GM06990 (cell line): ENCODE measurements at regions not wholly inside any gene's neighbourhood (a gene's known extent, or its start where the extent isn't known, plus 50 kb on each side); places are given as distances from the start of the nearest gene placed in this dataset.

Source experiments
- DNase-seq: peaks from one replicate; pipeline ENCODE4 v3.0.0-alpha.2; 2011; ENCODE audit not compliant: insufficient read length; ENCODE audit errors: extremely low read depth
- H3K27me3 ChIP-seq: replicated peaks from 2 replicates; pipeline ENCODE4 v1.6.0; 2011; ENCODE audit warnings: low read length; ENCODE audit not compliant: control insufficient read depth, insufficient read depth
- H3K36me3 ChIP-seq: 2 replicates; pipeline ENCODE4 v1.5.1; 2011; ENCODE audit warnings: low read length; ENCODE audit not compliant: control insufficient read depth, insufficient read depth
- H3K4me3 ChIP-seq: replicated peaks from 2 replicates; pipeline ENCODE4 v1.5.1; 2011; ENCODE audit warnings: low read depth, mild to moderate bottlenecking, control low read depth, low read length
- CTCF ChIP-seq: IDR thresholded peaks from 2 replicates; pipeline ENCODE4 v1.5.1; 2011; ENCODE audit warnings: low read length, control low read depth, mild to moderate bottlenecking, inconsistent platforms; ENCODE audit not compliant: insufficient read depth, poor library complexity, severe bottlenecking

- DNase-seq, result no peak
- Histone ChIP-seq H3K4me3 (no peak overlapping the region), H3K27me3 (no peaks in the 10 kb centered on the region), H3K36me3 (no peaks in the 10 kb centered on the region)
- TF ChIP-seq CTCF, result no peak
These were observed 182.3 kb upstream of the HS3ST4 start for GRCh38 chr16:25509456-25509855.

GRCh38 chr16:25501530-25502255 lies 190.1 kb upstream of the HS3ST4 start:
- Histone ChIP-seq H3K4me3 (no peak overlapping the region), H3K27me3 (no peaks in the 10 kb centered on the region), H3K36me3 (no peaks in the 10 kb centered on the region)
- DNase-seq, result no peak
- TF ChIP-seq CTCF, result no peak

- no peak for TF ChIP-seq CTCF
- Histone ChIP-seq H3K27me3 (no peaks in the 10 kb centered on the region), H3K36me3 (no peaks in the 10 kb centered on the region), H3K4me3 (no peak overlapping the region)
- no peak for DNase-seq
These were observed 197.5 kb upstream of the HS3ST4 start for GRCh38 chr16:25494292-25494691.

GRCh38 chr16:25493136-25493811 lies 198.5 kb upstream of the HS3ST4 start:
- H3K36me3 ChIP-seq, result no peaks in the 10 kb centered on the region
- no peak for DNase-seq
- no peaks in the 10 kb centered on the region for H3K27me3 ChIP-seq
- no peak for TF ChIP-seq CTCF
- no peak overlapping the region for H3K4me3 ChIP-seq

DNA sequence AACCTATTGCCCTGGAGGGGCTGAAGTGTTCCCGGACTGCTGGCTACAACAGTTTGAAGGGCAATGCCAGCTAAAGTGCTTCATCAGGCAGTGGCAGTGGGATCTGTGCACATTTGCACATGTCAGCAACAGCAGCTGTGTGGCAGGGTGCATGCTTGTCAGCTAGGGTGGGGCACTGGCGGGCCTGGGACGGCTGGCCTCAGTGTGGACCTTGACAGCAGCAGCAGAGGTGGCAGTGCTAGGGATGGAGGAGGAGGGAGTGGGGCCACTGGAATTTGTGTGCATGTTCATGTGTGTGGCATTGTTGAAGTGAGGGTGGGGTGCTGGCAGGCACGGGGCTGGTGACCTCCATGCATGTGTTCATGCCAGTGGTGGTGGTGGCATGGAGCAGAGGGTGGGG lies 203.3 kb upstream of the HS3ST4 start:
- no peak for DNase-seq
- Histone ChIP-seq H3K27me3 (no peaks in the 10 kb centered on the region), H3K4me3 (no peak overlapping the region), H3K36me3 (no peaks in the 10 kb centered on the region)
- TF ChIP-seq CTCF, result no peak
